ENCODE measurements at regions not wholly inside any gene's neighbourhood (a gene's known extent, or its start where the extent isn't known, plus 50 kb on each side); places are given as distances from the start of the nearest gene placed in this dataset.

DNA sequence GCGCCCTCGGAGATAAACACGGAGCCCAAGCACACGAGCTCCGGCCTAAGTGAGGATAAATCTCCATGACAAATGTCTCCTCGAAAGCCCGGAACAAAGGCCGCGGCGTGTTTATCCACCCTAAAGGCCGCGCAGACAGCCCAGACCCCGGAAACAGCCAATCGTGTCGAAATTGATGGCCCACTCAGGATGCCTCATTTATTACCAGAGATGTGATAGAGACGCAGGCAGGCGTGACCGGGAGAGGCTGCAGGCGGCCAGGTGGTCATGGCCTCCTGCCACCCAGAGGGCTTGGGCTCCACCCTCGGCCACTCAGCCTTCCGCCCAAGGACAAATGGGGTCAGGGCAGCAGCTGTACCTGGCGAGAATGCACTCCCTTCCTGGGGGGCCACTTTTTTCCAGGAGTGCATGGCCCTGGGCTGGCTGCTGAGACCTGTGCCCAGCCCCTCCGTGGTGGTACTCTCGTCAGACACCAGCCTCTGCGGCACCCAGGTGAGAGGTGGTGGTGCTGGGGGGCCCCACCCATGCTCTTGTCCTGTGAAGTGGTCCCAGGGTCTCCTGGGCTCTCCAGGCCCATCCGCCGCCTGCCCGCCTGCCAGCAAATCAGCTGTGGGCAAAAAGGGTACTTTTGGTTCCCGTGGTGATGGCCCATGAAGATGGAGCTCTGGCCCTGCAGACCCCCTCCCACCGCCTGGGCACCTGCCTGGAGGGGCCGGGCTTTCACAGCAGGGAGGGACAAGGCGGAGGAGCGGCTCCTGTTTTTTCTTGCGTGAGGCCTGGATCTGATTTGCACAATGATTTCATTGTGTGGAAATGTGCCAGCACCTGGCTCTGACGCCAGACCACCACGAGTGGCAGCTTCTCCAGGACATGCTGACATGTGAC lies 211.5 kb upstream of the C14orf180 start:
- no peak for DNase-seq (ENCODE audit: low read depth)
- TF ChIP-seq, protein P1, sequence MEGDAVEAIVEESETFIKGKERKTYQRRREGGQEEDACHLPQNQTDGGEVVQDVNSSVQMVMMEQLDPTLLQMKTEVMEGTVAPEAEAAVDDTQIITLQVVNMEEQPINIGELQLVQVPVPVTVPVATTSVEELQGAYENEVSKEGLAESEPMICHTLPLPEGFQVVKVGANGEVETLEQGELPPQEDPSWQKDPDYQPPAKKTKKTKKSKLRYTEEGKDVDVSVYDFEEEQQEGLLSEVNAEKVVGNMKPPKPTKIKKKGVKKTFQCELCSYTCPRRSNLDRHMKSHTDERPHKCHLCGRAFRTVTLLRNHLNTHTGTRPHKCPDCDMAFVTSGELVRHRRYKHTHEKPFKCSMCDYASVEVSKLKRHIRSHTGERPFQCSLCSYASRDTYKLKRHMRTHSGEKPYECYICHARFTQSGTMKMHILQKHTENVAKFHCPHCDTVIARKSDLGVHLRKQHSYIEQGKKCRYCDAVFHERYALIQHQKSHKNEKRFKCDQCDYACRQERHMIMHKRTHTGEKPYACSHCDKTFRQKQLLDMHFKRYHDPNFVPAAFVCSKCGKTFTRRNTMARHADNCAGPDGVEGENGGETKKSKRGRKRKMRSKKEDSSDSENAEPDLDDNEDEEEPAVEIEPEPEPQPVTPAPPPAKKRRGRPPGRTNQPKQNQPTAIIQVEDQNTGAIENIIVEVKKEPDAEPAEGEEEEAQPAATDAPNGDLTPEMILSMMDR (conservative IDR thresholded peaks at IDR 0.05; ENCODE audit: low read depth, low read length) = no peak
- H3K4me3 ChIP-seq (ENCODE audit: low read depth, low read length) = no peak overlapping the region

GRCh38 chr14:104368751-104369100 lies 210.8 kb upstream of the C14orf180 start:
- H3K4me3 ChIP-seq (ENCODE audit: low read depth, low read length) = no peak overlapping the region
- TF ChIP-seq, protein P1 (conservative IDR thresholded peaks at IDR 0.05; ENCODE audit: low read depth, low read length) = no peak
- no peak for DNase-seq (ENCODE audit: low read depth)

- TF ChIP-seq, protein P1 (conservative IDR thresholded peaks at IDR 0.05; ENCODE audit: low read depth, low read length) = no peak
Observed at GRCh38 chr14:104369208-104369607, 210.4 kb upstream of the C14orf180 start.

DNA sequence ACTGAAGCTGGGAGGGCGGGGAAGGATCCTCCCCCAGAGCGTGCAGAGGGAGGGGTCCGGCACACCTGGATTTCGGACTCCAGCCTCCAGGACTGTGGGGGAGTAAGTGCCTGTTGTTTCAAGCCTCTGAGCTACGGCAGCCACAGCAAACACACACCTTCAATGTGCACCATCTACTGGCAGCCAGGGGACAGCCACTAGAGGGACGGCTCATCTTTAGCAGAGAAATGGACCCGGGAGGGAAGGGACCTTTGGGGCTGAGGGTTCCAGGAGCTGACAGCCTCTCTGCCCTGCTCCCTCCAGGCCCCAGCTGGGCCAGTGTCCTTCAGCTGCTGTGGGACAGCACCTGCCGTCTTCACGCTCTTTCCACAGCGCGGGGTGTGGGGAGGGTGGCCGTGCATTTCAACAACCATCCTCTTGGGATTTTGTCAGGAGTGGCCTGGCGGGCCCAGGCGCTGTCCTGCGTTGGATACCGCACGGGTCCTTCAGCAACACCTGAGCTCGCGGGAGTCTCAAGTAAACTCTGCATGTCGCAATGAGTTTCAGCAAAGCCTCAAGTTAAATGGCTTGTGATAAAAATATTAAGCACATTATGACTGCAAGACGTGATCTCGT lies 209.2 kb upstream of the C14orf180 start:
- TF ChIP-seq, protein P1 (conservative IDR thresholded peaks at IDR 0.05; ENCODE audit: low read depth, low read length) = peak; percentile 34
- no peak overlapping the region for H3K4me3 ChIP-seq (ENCODE audit: low read depth, low read length)
- peak; percentile 4 for DNase-seq (ENCODE audit: low read depth)

More at GRCh38 chr14:104369208-104369607, 210.4 kb upstream of the C14orf180 start:
- DNase-seq (ENCODE audit: low read depth) = no peak
- H3K4me3 ChIP-seq (ENCODE audit: low read depth, low read length) = no peak overlapping the region

DNA sequence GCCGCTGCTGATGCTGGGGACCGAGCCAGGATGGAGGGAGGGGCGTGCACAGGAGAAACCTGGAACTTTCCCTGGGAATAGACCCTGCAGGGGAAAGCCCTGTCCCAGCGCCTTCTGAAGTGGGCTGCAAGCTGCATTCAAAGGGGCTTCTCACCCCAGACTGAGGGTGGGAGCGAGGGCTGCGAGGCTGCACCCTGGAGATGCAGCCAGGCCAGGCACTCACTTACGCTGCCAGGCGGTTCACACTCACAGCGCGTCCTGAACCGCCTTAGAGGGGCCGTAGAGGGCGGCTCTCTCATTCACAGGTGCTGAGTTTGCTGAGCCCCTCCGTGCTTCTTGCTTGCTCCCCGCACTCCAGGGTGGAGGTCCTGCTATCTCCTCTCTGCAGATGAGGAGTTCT lies 208.5 kb upstream of the C14orf180 start:
- TF ChIP-seq, protein P1 (conservative IDR thresholded peaks at IDR 0.05; ENCODE audit: low read depth, low read length) = no peak
- H3K4me3 ChIP-seq (ENCODE audit: low read depth, low read length) = no peak overlapping the region
- no peak for DNase-seq (ENCODE audit: low read depth)

- H3K4me3 ChIP-seq (ENCODE audit: low read depth, low read length) = no peak overlapping the region
- TF ChIP-seq, protein P1 (conservative IDR thresholded peaks at IDR 0.05; ENCODE audit: low read depth, low read length) = no peak
- DNase-seq (ENCODE audit: low read depth) = no peak
Observed at GRCh38 chr14:104371917-104372316, 207.6 kb upstream of the C14orf180 start.
